CD4-positive, alpha-beta T cell treated with Interleukin-12 subunit alpha and Interleukin-12 subunit beta, for 1 hour (primary cell): ENCODE measurements at regions not wholly inside any gene's neighbourhood (a gene's known extent, or its start where the extent isn't known, plus 50 kb on each side); places are given as distances from the start of the nearest gene placed in this dataset.

ENCODE experiments used
- DNase-seq: peaks from one replicate; pipeline ENCODE4 v3.0.0-alpha.2; 2020

- DNase-seq = no peak
Measured at GRCh38 chr21:38997051-38997842, 186.0 kb downstream of the PSMG1 start.

GRCh38 chr21:38996355-38996754 lies 186.9 kb downstream of the PSMG1 start:
- DNase-seq = no peak

DNA sequence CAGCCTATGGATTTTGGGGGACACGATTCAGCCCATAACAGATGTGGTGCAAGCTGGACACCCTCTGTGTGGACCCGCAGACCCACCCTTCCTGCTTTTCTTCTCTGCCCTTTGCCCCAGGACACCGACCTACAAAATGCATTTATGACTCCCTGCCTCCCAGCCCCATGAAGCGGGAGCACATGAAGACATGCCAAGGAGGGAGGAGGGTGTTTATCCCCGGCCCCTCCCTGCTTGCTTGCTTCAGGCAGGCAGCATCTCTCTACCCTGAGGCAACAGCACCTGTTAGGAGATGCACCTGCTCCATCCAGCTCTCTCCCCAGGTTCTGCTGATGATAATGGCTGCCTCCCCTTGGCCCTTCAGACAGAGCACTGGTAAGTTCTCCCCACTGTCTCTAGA lies 187.5 kb downstream of the PSMG1 start:
- DNase-seq = no peak

- DNase-seq = no peak
Measured at GRCh38 chr21:38995071-38995669, 188.1 kb downstream of the PSMG1 start.

DNA sequence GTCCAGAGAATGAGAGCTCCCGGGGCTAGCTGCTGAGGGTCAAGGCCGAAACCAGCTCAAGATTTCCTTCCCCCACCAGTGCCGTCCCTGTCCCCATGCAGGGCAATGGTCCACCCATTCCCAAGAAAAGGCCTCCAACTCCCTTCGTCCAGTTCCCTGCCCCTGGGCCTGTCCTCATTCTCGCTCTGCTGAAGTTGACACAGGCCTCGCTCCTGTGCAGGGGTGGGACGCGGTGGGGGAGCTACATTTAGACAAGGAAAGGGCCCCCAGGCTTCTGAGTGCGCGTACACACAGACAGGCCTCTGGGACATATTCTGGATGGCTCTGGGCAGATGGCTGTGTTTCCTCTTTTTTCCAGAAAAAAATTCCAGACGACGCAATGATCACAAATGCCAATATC lies 188.3 kb downstream of the ETS2 start:
- no peak for DNase-seq

GRCh38 chr21:38993561-38993960 lies 187.8 kb downstream of the ETS2 start:
- no peak for DNase-seq

DNA sequence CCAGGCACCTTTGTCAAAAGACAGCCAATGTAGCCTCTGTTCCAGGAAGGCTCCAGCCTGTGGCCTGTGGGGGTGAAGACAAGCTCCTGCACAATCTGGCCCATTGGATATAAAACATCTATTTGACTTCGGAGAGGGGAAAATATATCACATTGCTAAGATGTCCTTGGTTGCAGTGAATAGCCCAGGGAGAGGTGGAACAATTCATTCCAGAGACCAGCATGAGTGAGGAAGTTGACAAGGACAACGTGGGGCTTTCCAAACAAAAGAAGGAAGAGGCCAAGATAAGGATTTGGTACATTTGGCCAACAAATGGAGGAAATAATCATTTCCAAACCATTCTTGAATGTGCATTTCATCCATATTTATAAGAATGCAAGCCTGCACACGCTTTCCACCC lies 187.0 kb downstream of the ETS2 start:
- no peak for DNase-seq

- DNase-seq = no peak
Measured at GRCh38 chr21:38990424-38990794, 184.7 kb downstream of the ETS2 start.

DNA sequence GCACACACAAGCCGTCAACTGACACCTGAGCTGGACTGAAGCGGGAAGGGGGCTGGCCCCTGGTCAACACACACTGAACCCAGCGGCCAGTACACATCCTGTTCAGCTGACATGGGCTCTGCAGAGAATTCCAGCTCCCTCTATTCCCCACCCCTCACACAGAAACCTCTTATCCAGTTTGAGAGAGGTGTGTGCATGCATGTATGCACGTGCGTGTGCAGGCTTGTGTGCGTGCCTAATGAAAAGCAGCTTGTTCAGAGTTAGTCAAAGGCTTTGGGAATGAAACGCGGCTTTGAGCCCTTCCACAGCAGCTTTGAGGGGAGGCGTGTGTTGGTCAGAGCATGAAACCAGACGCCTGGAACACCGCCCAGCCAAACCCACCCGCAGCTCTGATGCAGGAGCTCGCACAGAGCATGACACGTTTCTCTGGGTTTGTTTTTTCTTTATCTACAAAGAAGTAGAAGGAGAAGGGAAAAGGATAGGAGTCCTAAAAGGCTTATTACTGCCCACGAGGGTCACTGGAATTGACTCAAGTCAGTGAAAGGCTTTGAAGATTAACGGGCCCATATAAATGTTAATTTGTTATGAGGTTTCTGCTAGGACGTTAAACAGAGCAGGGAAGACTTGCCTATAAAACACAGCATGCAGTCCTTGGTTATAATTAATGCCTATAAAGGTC lies 184.2 kb downstream of the ETS2 start:
- no peak for DNase-seq

DNA sequence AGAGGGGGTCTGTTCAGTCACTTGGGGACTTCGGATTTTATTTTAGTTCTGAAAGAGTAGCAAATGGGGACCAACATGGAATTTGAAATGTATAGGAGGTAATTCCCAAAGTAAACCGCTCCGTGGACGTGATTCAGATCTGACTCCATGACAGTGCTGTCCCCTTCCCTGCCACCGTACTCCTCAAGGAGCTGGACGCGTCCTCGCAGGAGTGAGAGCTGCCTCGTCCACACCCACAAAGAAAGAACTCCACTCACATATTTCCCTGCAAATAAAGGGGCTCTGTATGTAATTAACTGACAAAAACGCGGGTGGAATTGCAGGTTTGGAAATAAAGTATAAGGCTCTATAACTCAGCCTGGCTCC lies 183.6 kb downstream of the ETS2 start:
- no peak for DNase-seq

DNA sequence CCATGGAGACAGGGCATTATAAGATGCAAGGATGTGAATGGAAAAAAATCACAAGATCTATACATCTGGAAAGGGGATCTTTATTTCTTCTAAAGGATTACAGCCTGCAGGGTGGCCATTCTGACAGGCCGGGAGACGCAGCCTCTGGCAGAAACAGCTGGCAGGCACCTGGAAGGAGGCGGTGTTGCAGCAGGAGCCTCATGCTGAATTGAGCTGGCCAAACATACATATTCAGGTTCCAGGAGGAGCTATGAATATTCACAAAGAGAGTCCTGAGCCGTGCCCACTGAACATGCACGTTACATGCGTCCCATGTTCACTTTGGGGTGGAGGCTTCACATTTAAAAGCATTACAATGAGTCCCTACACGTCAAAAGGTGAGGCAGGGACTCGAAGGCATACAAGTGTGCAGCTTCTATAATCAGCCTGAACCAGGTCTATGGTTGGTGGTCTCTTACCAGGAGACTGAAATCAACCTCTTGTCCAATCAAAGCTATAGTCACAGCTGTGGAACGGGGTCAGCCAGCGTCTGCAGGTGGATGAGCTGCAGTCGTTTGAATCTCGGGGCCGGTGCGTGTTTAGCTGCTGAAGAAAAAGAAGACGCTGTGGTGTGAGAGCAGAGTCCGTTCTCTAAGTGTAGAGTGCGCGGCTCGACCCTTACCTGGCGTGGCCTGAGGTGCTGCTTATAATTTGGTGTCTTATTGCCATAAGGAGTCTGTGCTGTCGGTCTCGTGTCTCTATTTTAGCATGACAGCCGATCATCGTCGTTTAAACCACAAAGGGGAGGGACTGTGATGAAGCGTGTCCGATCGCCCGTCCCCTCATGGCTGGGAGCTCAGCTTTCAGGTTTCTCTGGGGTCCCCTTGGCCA lies 183.0 kb downstream of the ETS2 start:
- no peak for DNase-seq

GRCh38 chr21:38987633-38988508 lies 182.1 kb downstream of the ETS2 start:
- no peak for DNase-seq

- DNase-seq = no peak
Measured at GRCh38 chr21:38986806-38987632, 181.3 kb downstream of the ETS2 start.

GRCh38 chr21:38986406-38986805 lies 180.7 kb downstream of the ETS2 start:
- DNase-seq = no peak

DNA sequence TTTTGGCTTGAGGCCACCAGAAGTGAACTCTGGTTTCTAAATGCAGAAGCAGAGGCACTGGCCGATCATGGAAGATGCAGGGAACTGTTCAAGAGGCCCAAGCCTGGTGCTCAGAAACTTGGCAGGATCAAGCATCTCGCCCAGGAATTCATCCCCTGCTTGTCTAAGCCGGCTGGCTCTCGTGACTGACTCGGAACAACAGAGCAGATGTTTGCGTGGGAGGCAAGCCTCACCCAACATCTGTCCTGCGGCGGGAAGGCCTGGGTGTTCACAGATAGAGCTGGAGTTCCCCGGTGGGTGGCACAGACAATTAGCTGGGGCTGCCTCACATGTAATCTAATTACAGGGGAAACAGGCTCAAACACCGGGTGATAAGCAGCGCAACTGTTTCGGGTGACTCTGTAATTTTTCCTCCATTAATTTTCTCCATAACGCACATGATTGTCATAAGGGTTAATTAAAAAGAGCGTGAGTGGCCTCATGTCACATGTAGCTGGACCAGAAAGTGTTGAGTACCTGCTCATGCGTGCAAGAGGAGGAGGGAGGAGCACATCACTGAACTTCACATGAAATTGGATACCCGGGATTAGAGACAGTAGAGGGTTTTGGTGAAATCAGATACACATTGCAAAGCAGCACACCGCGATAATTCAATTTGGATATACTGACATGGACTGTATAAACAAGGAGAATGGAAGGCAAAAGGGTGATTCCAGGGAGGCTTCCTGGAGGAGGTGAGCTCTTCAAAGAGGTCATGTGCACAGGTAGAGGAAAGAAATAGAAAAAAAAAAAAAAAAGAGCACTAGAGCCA lies 180.0 kb downstream of the ETS2 start:
- DNase-seq = no peak

DNA sequence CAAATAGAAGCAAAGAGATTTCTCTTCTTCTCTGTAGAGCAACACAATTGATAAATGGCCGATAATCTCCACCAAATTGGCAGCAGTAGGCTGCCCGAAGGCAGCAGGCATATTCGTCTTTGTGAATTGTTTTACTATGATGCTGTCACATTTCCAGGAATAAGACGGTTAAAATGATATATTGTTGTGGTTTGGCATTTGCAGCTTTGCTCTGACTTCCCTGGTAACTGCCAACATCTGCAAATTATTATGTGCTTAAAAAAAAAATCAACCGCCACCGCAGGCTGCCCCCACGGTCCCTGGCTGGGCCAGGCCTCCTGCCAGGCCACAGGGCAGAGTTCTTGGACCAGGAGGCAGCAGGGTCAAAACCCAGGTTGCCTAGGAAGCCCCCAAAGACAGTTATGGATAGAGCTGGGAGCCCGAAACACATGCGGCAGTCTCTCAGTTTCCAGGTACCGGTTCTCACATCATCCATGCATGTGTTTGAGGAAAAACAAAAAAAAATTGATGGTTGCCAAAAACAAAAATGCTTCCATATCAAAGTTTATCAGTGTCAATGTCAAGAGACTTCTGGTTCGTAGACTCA lies 179.3 kb downstream of the ETS2 start:
- DNase-seq = no peak

DNA sequence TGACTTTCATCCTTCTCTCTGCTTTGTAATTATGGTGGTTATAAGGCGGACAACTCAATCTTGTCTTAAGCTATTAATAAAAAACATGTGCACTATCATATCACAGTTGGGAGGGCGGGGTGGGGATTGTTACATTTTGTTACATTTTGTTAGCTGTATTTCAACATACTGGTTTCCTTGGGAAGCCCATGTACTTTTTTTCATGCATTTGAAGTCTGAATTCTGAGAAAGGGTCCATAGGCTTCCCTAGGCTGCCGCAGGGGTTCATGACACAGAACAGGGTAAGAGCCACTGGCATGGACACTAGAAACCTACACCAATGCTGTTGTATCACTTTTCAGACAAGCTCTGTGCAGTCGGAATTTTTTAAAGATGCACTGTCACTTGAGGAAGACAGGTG lies 178.8 kb downstream of the ETS2 start:
- DNase-seq = no peak

DNA sequence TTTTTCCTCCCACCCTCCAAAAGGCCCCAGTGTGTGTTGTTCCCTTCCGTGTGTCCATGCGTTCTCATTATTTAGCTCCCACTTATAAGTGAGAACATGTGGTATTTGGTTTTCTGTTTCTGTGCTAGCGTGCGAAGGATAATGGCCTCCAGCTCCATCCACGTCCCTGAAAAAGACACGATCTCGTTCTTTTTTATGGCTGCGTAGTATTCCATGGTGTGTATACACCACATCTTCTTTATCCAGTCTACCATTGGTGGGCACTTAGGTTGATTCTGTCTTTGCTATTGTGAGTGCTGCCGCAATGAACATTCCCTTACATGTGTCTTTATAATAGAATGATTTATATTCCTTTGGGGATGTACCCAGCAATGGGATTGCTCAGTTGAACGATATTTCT lies 177.8 kb downstream of the ETS2 start:
- no peak for DNase-seq

- DNase-seq = no peak
Measured at GRCh38 chr21:38982804-38983203, 177.1 kb downstream of the ETS2 start.

DNA sequence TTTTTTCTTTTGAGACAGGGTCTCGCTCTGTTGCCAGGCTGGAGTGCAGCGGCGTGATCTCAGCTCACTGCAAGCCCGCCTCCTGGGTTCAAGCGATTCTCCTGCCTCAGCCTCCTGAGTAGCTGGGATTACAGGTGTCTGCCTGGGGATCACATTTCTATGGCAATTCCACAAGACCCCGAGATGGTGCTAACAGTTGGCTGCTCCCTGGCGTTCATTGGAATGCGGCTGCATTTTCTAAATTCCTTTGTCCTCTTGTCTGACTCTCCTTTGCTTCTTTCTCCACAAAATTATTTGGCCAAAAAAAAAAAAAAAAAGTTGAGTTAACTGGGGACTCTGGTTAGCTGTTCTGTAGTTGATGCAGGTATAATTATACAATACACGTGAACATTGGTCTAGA lies 176.4 kb downstream of the ETS2 start:
- DNase-seq = no peak
